HCT116 (cell line): ENCODE measurements at regions not wholly inside any gene's neighbourhood (a gene's known extent, or its start where the extent isn't known, plus 50 kb on each side); places are given as distances from the start of the nearest gene placed in this dataset.

Experiments used
- CEBPB ChIP-seq: IDR thresholded peaks from 2 replicates; pipeline ENCODE4 v1.6.1; 2012; ENCODE audit warnings: low read depth
- CTCF ChIP-seq, 3 experiments: fragments of 200-600 bp in 1 of 3; sonication (generic) in 1 of 3; IDR thresholded peaks in 2 of 3; conservative IDR thresholded peaks in 1 of 3; 2 replicates each; pipeline ENCODE4 v1.5.1; 2012 to 2017; ENCODE audit warnings: low read depth in 2 of 3, low read length in 2 of 3, antibody characterized with exemption in 1 of 3, borderline replicate concordance in 1 of 3, control low read depth in 1 of 3, mild to moderate bottlenecking in 1 of 3, mixed read lengths in 1 of 3, mixed run types in 1 of 3, moderate library complexity in 1 of 3; ENCODE audit not compliant: insufficient read depth in 1 of 3
- EZH2 ChIP-seq: fragments of 200-600 bp; sonication (generic); IDR thresholded peaks from 2 replicates; pipeline ENCODE4 v1.6.1; 2017; ENCODE audit warnings: antibody characterized with exemption, mixed run types
- EZH2phosphoT487 ChIP-seq: fragments of 200-600 bp; IDR thresholded peaks from 2 replicates; pipeline ENCODE4 v1.6.1; 2018; ENCODE audit warnings: antibody characterized with exemption, borderline replicate concordance
- MAX ChIP-seq: IDR thresholded peaks from 2 replicates; pipeline ENCODE4 v1.6.1; 2012
- POLR2A ChIP-seq: IDR thresholded peaks from 2 replicates; pipeline ENCODE4 v1.7.0; 2011; ENCODE audit warnings: borderline replicate concordance; ENCODE audit not compliant: insufficient read depth, insufficient read length; ENCODE audit errors: extremely low read depth
- POLR2AphosphoS5 ChIP-seq: IDR thresholded peaks from 2 replicates; pipeline ENCODE4 v1.6.1; 2011; ENCODE audit warnings: mild to moderate bottlenecking, low read depth, low read length, moderate library complexity
- REST ChIP-seq: IDR thresholded peaks from 2 replicates; pipeline ENCODE4 v1.6.1; 2012; ENCODE audit warnings: low read depth
- SIN3A ChIP-seq: IDR thresholded peaks from 2 replicates; pipeline ENCODE4 v1.6.1; 2012; ENCODE audit warnings: low read depth
- YY1 ChIP-seq: IDR thresholded peaks from 2 replicates; pipeline ENCODE4 v1.6.1; 2011; ENCODE audit warnings: low read length, low read depth, moderate library complexity, mild to moderate bottlenecking; ENCODE audit not compliant: insufficient replicate concordance; ENCODE audit errors: extremely low read depth

- no peak for TF ChIP-seq CTCF (IDR thresholded peaks at IDR 0.05 in 2 of 3, conservative IDR thresholded peaks at IDR 0.05 in 1 of 3; ENCODE audit: borderline replicate concordance in 1 of 3, insufficient read depth in 1 of 3, low read depth in 2 of 3, low read length in 2 of 3)
- no peak for TF ChIP-seq POLR2A
- TF ChIP-seq YY1: no peak
- no peak for TF ChIP-seq MAX
- no peak for TF ChIP-seq SIN3A
- no peak for TF ChIP-seq EZH2
- no peak for TF ChIP-seq POLR2AphosphoS5
- TF ChIP-seq EZH2phosphoT487: no peak
- no peak for TF ChIP-seq CEBPB
- TF ChIP-seq REST: no peak
These were observed 294.2 kb upstream of the MEIS2 start for GRCh38 chr15:37394402-37395099.
